OCI-LY1 (cell line): ENCODE measurements at regions not wholly inside any gene's neighbourhood (a gene's known extent, or its start where the extent isn't known, plus 50 kb on each side); places are given as distances from the start of the nearest gene placed in this dataset.

Experiments used
- H2AFZ ChIP-seq: fragments of 200-600 bp; sonication (generic), shearing (Covaris generic); 2 replicates; pipeline ENCODE4 v1.6.0; 2014; ENCODE audit warnings: antibody characterized with exemption, mild to moderate bottlenecking, low read length
- H3F3A ChIP-seq: fragments of 200-600 bp; sonication (generic), shearing (Covaris generic); 2 replicates; pipeline ENCODE4 v1.6.0; 2014; ENCODE audit warnings: mild to moderate bottlenecking, antibody characterized with exemption, low read length, moderate library complexity; ENCODE audit not compliant: insufficient read depth
- H3K27ac ChIP-seq: fragments of 200-600 bp; sonication (generic); 2 replicates; pipeline ENCODE4 v1.5.1; 2014; ENCODE audit warnings: low read length, mixed run types, mild to moderate bottlenecking, low read depth; ENCODE audit not compliant: poor library complexity, severe bottlenecking
- H3K27me3 ChIP-seq: fragments of 200-600 bp; sonication (generic); 2 replicates; pipeline ENCODE4 v1.6.0; 2014; ENCODE audit warnings: antibody characterized with exemption, mild to moderate bottlenecking, low read length, moderate library complexity; ENCODE audit not compliant: insufficient read depth
- H3K36me3 ChIP-seq: fragments of 200-600 bp; sonication (generic); 2 replicates; pipeline ENCODE4 v1.6.1; 2014; ENCODE audit warnings: mild to moderate bottlenecking, antibody characterized with exemption, low read length, moderate library complexity, mixed read lengths; ENCODE audit not compliant: insufficient read depth
- H3K4me1 ChIP-seq: fragments of 200-600 bp; sonication (generic); 2 replicates; pipeline ENCODE4 v1.5.1; 2014; ENCODE audit warnings: mild to moderate bottlenecking, low read length, moderate library complexity; ENCODE audit not compliant: insufficient read depth, severe bottlenecking
- H3K4me2 ChIP-seq: fragments of 200-600 bp; sonication (generic), shearing (Covaris generic); 2 replicates; pipeline ENCODE4 v1.6.1; 2014; ENCODE audit warnings: low read length
- H3K4me3 ChIP-seq: fragments of 200-600 bp; sonication (generic); 2 replicates; pipeline ENCODE4 v1.5.1; 2014; ENCODE audit warnings: low read length, low read depth, mild to moderate bottlenecking, mixed read lengths; ENCODE audit not compliant: poor library complexity, severe bottlenecking
- H3K79me2 ChIP-seq: fragments of 200-600 bp; shearing (Covaris generic); 2 replicates; pipeline ENCODE4 v1.6.1; 2016; ENCODE audit warnings: mixed run types, low read length, mixed read lengths; ENCODE audit not compliant: insufficient read depth
- H3K9ac ChIP-seq: fragments of 200-600 bp; sonication (generic), shearing (Covaris generic); 2 replicates; pipeline ENCODE4 v1.6.1; 2014; ENCODE audit warnings: mild to moderate bottlenecking, low read length, mixed read lengths
- H3K9me2 ChIP-seq: fragments of 200-600 bp; sonication (generic), shearing (Covaris generic); 2 replicates; pipeline ENCODE4 v1.6.1; 2014; ENCODE audit warnings: low read depth, mild to moderate bottlenecking, low read length, mixed read lengths
- H3K9me3 ChIP-seq: fragments of 200-600 bp; shearing (Covaris generic); 2 replicates; pipeline ENCODE4 v1.6.1; 2014; ENCODE audit warnings: low read length, mixed read lengths
- H4K20me1 ChIP-seq: fragments of 200-600 bp; sonication (generic), shearing (Covaris generic); 2 replicates; pipeline ENCODE4 v1.6.0; 2016; ENCODE audit warnings: mild to moderate bottlenecking, low read length; ENCODE audit not compliant: insufficient read depth
- EZH2 ChIP-seq: fragments of 200-600 bp; sonication (generic), shearing (Covaris generic); IDR thresholded peaks from 2 replicates; pipeline ENCODE4 v1.8.0; 2017; ENCODE audit warnings: borderline replicate concordance, mixed run types, mild to moderate bottlenecking, antibody characterized with exemption, low read length, moderate library complexity, mixed read lengths
- TF ChIP-seq, protein P1 (sequence below): fragments of 200-600 bp; sonication (generic), shearing (Covaris generic); IDR thresholded peaks from 2 replicates; pipeline ENCODE4 v1.5.1; 2017; ENCODE audit warnings: mild to moderate bottlenecking, antibody characterized with exemption, low read length, moderate library complexity, mixed read lengths

GRCh38 chr14:104519721-104520120, 59.8 kb upstream of the C14orf180 start:
- Histone ChIP-seq H3K4me3 (no peak overlapping the region), H3K9me3 (no peaks in the 10 kb centered on the region), H3K4me2 (no peak overlapping the region), H2AFZ (no peak overlapping the region), H3K9ac (no peak overlapping the region), H4K20me1 (no peaks in the 10 kb centered on the region), H3K27ac (no peak overlapping the region), H3K9me2 (no peaks in the 10 kb centered on the region), H3K36me3 (no peaks in the 10 kb centered on the region), H3K4me1 (no peaks in the 10 kb centered on the region), H3K27me3 (no peaks in the 10 kb centered on the region; the same call in 1 of the 2 replicates), H3F3A (no peaks in the 10 kb centered on the region), H3K79me2 (no peaks in the 10 kb centered on the region)
- no peak for TF ChIP-seq EZH2
- TF ChIP-seq, protein P1, sequence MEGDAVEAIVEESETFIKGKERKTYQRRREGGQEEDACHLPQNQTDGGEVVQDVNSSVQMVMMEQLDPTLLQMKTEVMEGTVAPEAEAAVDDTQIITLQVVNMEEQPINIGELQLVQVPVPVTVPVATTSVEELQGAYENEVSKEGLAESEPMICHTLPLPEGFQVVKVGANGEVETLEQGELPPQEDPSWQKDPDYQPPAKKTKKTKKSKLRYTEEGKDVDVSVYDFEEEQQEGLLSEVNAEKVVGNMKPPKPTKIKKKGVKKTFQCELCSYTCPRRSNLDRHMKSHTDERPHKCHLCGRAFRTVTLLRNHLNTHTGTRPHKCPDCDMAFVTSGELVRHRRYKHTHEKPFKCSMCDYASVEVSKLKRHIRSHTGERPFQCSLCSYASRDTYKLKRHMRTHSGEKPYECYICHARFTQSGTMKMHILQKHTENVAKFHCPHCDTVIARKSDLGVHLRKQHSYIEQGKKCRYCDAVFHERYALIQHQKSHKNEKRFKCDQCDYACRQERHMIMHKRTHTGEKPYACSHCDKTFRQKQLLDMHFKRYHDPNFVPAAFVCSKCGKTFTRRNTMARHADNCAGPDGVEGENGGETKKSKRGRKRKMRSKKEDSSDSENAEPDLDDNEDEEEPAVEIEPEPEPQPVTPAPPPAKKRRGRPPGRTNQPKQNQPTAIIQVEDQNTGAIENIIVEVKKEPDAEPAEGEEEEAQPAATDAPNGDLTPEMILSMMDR = no peak

DNA sequence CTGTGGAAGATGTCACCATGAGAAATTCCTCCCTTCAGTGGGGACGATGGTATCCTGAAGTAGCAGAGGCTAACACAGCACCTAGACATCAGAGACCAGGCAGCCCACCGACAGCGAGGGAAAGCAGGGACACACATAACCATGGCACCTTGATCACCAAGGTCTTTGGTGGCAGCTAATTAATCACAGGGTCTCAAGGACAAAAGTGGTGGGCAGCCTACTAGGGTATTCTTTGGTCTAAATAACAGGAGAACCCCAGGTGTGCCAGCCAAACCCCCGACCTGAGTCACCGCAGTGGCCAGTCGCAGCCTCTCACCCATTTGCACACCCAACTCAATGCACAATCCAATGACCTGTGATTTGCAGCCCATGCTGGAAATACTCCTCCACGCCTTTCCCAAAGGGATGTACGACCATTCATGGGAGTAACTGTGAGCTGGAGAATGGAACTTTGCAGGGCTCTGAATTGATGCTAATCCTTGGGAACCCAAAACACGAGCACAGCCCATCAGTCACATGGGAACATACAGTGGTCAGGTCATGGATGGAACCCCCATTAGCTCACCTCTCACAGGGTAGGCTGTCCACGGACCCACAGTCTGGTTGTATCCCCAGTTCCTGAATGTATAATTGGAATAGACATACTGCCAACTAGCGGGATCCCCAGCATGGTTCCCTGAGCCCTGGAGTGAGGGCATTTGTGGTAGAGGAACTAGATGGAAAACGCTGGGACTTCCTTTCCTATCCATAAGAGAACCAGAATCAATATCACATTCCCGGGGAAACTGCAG, 58.7 kb upstream of the C14orf180 start:
- H3K9me3 ChIP-seq = no peaks in the 10 kb centered on the region
- TF ChIP-seq EZH2 = no peak
- TF ChIP-seq, protein P1 = no peak
- no peaks in the 10 kb centered on the region for H3K4me1 ChIP-seq
- no peaks in the 10 kb centered on the region for H4K20me1 ChIP-seq
- H3K79me2 ChIP-seq = no peaks in the 10 kb centered on the region
- H2AFZ ChIP-seq = no peak overlapping the region
- H3K27ac ChIP-seq = no peak overlapping the region
- H3K9ac ChIP-seq = no peak overlapping the region
- H3K27me3 ChIP-seq = no peaks in the 10 kb centered on the region; the same call in 1 of the 2 replicates
- no peak overlapping the region for H3K4me2 ChIP-seq
- H3K36me3 ChIP-seq = no peaks in the 10 kb centered on the region
- no peaks in the 10 kb centered on the region for H3K9me2 ChIP-seq
- no peaks in the 10 kb centered on the region for H3F3A ChIP-seq
- no peak overlapping the region for H3K4me3 ChIP-seq

DNA sequence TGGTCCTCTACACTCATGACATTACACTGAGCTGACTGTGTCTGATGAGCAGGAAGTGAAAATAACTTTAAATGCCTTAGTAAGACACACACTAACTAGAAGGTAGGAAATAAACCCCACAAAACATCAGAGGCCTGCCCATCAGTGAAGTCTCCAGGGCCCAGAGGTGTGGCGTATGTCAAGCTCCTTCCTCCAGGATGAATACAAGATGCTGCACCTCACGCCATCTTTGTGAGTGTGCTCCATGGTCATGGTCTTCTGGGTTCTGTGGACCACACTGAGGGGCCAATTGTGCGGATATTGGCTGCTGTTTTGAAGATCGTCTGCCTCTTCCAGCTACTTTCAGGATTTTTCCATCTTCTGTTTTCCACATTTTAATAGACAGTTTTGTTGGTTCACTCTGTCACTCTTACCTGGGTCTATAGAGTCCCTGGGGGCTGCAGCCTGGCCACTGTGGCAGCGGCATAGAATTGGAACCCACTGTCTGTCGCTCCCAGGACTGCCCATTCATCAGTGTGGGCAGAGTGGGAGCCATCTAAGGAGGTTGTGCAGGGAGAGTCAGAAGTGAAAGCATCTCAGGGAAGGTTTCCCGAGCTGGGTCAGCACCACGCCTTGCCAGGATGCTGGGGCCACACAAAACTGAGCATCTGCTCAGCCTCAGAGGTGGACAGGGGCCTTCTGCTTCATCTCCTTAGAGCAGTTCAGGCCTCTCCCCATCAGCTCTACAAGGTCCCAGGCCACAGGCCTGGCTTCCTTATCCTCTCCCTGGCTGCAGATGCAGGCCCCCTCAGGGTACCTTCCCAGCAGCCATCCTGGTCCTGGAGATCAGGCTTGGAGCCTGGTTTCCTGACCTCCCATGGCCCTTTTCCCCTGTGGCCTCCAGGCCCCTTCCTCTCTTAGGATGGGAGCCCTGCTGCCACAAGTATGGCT, 57.5 kb upstream of the C14orf180 start:
- Histone ChIP-seq H3K9ac (no peak overlapping the region), H3K27ac (no peak overlapping the region), H3K4me3 (no peak overlapping the region), H2AFZ (no peak overlapping the region), H3K4me1 (no peaks in the 10 kb centered on the region), H3K4me2 (no peak overlapping the region), H4K20me1 (no peaks in the 10 kb centered on the region), H3K9me3 (no peaks in the 10 kb centered on the region), H3F3A (no peaks in the 10 kb centered on the region), H3K9me2 (no peaks in the 10 kb centered on the region), H3K36me3 (no peaks in the 10 kb centered on the region), H3K27me3 (no peaks in the 10 kb centered on the region; the same call in 1 of the 2 replicates), H3K79me2 (no peaks in the 10 kb centered on the region)
- TF ChIP-seq, protein P1 = no peak
- no peak for TF ChIP-seq EZH2
